Activated CD4-positive, CD25-positive, alpha-beta regulatory T cell treated with anti-CD3 and anti-CD28 coated beads, Interleukin-2, amount 50 U/mL, for 24 hours (primary cell): ENCODE measurements at regions not wholly inside any gene's neighbourhood (a gene's known extent, or its start where the extent isn't known, plus 50 kb on each side); places are given as distances from the start of the nearest gene placed in this dataset.

Source experiments
- ATAC-seq, 2 donors: fragments of 150-1000 bp; cut with Tn5 transposase; one replicate each; pipeline ENCODE4 v1.10.0; 2021; ENCODE audit warnings: mild to moderate bottlenecking in 1 of 2, moderate library complexity in 1 of 2

DNA sequence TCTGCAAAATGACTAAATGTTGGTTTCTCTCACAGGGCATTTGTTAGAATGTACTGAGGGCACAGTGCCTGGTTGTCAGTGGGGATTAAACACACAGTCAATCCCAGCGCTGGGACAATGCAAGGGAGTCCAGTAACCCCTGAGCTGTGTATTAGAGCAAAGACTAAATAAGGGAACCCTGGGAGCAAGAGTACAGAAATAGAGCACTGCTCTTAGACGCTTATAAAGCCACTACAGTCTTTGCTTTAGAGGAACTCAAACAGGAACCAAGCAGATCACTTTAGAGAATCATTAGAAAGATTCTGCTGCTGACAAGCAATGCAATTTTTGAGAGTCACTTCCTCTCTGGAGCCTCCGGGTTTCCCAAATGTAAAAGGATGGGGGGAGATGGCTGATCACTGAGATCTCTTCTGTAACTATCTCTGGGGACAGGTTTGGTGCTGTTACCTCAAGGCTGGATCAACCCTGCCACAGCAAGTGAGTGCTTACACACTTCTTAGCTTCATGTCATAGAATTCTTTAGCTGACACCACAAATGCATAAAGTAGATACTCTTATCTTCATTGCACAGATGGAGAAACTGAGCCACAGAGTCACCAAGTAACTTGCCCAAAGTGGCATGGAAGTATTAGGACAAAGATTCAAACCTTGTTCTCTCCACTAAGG is 137.8 kb upstream of the CPEB2 start:
- ATAC-seq, result no peak

DNA sequence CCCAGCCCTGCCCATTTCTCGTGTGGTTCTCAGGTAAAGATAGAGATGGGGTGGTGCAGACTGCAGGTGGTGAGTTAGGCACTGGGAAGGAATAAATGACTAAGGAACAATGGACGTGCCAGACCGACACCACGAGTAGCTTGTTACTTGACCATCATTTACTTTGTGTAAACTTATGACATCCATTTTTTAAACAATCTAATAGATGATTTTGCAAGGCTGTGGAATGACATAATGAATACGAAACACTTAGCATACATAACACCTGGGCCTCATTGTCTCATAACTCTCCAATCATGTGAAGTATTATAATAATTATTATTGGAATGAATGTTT is 137.3 kb upstream of the CPEB2 start:
- no peak for ATAC-seq

DNA sequence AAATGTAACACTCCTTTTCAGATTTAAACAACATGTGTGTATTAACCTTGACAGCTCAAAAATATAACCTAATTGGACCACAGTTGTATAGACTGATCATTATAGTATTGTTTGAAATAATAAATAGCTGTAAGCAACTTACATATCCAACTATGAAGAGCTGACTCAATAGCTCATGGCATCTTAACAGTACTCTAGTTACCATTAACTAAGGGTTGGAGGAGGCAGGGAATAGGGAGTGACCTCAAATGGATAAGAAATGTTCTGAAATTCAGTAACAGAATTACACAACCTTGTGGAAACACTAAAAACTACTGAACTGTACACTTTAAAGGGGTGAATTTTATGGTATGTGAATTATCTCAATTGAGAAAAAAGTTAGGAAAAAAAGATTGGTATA is 136.5 kb upstream of the CPEB2 start:
- ATAC-seq, result no peak

DNA sequence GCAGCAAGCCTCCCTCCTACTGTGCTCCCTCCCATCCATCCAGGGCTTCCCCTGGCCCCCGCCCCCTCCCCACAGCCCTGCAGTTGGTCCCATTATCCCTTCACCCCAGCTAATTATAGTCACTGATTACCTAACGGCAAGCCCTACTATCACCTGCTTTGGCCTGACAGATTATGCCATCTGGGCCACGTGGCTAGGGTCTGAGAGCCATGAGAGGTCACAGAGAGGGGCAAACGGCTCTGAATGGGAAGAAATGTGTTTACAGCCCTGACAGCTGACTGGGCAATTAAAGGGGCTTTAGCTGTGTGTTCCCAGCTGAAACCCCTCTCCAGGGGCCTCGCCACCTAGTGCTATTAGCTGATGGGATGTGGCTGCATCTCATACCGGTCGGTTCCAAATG is 134.4 kb upstream of the CPEB2 start:
- no peak for ATAC-seq

DNA sequence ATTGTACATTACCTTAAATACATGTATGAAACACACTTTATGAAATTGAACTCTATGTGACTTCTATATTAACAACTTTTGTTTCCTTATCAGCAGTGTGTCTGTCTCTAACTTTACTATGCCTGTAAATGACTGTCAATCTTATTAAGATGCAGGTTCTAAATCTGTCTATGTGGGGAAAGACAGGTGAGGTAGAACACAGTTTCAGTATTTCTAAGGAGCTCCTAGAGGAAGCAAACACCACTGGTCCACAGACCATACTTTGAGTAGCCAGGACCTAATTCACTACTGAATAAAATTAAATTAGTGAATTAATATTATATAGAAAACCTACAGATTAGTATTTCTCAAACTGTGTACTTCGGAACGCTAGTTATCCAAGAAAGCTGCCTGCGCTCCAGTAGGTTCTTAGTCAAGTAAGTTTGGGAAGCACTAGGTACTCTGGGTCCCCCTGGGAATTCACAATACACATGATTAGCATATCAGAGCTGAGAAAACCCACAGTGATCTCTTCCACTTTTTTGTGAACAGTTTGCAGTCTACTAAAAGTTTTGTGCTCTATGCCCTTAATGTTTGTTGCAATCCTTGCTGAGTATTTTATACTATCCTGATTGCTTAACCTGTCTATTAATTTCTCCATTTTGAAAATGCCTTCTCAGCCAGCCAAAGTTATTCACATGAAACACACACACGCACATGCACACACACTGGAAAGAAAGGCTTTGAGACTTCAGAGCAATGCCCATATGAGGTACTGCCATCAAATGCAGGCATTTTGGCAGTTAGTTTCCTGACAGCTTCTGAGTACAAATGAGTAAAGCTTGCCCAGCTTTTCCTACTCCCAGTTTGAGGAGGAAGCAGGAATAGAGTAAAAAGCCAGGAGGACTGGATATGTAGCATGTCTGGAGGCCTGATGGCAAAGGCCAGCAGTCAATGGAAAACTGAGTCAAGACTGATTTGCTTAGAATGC is 133.6 kb upstream of the CPEB2 start:
- ATAC-seq, result no peak

DNA sequence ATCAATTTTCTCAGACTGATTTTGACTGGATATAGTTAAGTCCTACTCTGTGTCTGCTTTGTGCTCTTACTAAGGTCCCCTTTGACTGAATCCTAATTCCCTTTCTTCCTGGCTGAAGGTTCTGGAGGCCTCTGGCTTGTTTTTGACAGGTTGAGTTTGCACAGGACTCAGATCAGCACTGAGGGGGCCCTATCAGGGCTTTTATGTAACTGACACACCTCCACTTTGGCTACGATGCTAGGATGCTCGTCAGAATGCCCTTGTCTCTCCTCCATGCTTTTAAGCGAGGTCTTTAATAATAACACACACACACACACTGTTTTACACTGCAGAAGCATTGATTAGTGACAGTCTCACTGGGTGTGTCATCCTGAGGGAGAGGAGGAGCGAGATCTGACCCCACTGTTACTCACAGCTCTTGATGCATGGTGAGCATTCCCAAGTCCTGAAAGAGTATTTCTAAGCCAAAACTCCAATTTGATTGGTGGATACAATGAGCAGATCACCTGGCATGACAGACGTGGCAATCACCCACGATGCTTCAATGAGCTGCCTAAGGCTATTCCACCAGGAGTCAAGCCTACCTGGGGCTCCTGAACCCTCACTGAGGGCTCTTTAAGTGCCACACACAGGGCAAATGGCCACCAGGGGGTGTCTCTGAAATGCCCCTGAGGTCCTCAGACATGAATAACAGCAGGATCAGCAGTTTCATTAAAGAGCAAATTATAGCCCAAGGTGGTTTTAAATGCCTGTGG is 130.4 kb upstream of the CPEB2 start:
- no peak for ATAC-seq

DNA sequence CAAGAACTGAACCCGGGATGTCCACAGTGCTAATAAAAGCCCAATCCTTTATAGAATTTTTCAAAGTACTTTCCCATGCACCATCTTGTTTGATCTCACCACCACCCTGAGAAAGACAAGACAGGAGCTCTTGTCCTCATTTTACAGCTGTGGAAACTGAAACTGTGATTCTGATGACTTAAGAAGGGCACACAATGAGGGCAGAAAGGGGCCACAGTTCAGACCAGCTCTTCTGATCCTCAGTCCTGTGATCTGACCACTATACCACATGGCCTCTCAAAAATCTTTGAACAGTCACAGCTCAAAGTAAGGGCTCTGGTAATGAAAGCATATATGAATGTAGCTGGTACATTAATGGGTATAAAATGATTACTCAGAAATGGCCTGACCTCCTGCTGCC is 127.3 kb upstream of the CPEB2 start:
- ATAC-seq, result peak in 1 of 2 donors; percentile 30

DNA sequence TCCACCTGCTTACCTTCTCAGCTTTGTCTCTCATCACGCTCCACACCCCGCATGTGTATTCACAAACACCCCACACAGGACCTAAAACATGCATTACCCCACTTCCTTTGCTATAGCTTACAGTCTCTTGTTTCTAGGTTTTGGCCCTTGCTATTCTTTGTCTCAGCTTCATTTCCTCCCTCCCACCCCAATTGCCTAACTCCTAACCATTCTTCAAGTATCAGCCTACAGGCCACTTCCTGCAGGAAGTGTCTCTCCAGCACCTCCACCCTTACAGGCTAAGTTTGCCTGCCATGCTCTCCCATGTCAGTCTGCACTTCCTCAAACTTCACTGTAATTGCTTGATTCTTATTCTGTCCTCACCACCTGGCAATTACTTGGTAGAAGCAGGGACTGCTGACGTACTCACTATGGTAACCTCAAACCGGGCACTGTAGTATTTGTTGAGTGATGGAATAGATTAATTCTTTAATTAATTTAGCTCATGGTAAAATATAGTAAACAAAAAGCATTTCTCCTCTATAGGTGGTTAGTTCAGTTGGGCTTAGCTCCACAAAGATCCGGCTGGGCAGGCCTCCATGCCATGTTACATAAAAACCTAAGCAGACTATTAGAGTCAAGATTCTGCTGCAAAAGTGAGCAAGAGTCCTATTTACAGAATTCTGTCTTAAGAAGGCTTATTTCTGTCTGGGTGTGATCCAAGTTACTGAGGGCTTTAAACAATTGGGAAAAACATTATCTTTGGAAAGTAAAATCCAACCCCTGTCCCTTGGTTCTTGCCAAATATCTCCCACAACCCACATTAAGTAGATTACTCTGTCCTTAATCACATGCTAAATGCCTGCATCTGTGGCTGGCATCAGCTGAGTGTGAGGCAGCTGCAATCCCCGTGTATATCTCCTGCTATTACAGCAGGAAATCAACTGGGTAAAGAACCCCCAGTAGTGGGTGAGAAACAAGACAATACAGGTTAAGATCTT is 124.7 kb upstream of the CPEB2 start:
- ATAC-seq, result no peak

DNA sequence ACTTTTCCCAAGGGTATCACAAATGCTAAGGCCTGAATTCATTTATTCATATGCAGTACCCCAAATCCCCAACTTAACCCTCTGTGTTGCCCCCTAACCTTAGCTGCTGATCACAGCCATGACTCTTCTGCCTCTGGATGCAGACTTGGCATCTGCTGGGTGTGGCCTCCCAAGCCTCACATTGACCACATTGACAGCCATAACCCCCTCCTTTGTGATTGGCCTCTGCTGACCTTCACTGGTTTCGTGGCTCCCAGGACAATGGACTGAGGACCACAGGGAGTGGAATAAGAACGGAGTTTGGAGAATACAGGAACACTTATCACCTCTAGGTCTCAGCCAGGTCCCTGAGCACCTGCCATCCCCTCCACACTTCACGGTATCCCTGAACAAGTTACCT is 123.6 kb upstream of the CPEB2 start:
- no peak for ATAC-seq

DNA sequence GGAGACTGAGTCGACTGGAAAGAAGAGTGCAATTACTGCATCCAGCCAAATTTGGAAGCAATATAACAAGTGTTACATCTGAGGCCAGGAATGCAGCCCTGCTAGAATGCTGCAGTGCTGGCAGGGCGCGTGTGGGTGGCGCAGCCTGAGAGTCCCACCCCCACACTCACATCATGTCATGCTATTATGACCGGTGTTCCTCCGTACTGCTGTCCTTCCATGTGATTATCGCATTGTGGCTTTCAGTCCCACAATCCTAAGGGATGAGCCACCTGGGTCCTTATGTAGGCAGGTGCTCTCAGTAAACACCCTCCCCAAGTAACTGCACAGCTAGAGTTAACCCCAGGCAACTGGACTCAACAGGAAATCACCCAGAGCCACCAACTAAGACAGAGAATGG is 122.6 kb upstream of the CPEB2 start:
- ATAC-seq, result no peak

DNA sequence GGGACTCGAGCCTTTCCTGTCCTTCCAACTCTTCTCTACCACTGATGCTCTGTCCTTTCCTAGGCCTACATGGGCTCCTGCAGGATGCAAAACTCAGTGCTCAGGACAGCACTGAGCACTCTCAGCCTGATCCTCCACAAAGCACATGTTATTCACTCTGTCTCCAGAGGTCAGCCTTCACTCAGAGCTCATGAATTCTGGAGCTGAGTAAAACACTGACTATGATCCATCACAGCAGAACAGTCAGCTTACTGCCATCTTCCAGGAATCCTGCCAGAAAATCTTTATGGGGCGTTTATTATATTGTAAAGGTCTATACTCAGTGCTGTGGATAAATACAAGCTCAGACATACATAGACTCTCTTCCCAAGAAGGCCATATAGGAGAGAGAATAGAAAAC is 121.5 kb upstream of the CPEB2 start:
- ATAC-seq, result no peak

DNA sequence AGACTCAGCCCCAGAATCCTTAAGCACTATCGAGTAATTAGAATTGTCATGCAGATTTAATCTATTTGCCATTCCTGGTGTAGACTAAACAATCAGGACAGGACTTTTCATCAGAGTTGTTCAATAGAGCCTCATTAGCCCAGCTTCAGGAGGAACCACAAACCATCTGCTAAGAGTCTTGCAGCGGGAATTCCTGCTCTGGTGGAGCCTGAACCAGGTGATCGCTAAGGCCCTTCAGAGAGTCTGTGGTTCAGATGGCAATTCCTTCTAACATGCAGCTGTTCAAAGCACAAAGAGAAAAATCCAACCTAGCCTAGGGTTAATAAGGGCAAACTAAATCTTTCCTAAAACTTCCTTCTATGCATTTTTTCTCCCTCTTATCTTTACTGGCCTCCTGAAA is 119.1 kb upstream of the CPEB2 start:
- ATAC-seq, result no peak

DNA sequence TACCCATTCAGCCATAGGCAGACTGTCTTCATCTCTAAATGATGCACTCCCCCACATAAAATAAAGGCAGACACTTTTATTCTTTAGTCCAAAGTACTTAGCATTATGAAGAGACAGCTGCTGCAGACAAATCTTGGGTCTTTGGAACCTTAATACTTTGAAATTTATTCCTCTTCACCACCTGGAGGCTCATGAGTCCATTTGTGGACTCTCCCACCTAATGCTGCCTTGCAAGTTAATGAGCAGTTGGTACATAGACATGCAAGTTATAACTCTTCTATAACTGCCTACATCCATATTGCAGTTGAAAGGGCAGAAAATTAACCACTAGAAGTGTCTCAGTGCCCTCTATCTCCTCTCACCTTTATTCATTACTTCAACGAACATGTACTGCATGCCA is 118.6 kb upstream of the CPEB2 start:
- no peak for ATAC-seq

DNA sequence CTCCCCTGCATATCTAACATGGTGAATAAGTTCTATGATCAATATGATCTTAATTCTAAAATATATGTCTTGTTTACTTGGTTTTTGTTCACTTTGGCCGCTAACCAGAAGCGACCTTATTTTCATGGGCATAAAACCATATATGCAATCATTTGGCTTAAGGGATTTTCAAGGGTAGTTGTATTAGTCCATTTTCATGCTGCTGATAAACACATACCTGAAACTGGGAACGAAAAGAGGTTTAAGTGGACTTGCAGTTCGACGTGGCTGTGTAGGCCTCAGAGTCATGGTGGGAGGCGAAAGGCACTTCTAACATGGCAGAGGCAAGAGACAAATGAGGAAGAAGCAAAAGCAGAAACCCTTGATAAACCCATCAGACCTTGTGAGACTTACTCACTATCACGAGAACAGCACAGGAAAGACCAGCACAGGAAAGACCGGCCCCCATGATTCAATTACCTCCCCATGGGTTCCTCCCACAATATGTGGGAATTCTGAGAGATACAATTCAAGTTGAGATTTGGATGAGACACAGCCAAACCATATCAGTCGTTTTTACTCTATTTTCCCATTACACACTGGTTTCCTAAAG is 114.3 kb upstream of the CPEB2 start:
- ATAC-seq, result no peak

DNA sequence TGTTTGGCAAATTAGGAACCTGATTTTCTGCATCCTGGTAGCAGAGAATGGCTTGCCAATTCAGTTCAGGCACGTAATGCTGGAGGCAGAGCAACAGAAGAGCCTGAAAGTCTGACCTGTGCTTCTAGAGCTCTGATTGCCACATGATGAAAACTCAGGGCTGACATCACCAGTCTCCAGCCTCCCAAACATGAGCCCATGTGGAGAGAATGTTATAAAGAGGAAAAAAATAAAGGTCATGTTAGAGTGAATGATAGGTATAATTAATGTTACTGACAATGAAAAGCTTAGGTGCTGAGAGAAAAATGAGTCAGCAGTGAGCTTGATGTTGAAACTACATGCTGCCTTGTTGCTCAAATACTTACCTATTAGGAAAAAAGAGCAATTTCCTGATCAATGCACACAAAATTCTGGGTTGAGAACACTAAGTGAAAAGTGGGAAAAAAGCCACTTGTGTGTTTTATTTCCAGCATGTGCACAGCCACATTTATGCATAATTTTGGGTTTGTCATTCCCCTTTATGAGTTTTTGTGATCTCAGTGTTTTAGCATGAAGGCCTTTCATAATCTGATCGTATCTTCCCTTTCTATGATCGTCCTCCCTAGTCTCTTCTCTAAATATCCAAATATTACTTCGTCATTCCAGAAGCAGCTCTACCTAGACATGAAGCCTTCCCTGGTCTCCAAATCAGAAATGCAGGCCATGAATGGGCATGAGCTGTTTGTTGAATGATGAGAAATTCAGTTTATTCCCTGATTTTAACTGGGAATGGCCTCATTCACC is 113.3 kb upstream of the CPEB2 start:
- ATAC-seq, result no peak

DNA sequence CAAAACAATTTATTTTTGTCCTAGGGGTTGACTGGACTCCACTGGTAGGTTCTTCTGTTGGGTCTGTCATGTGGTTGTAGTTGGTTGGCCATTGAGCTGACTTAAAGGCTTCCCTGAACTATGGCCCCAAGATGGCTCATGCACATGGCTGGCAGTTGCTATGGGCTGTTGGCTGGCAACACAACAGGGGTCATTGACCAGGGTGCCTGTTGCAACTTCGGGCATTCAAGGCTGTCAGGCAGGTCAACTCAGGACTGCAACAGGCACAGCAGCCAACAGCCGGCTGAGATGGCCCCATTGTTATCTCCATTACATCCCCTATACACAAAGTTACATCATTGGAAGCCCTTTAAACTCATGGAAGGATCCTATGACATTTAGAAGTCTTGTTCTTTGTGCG is 109.7 kb upstream of the CPEB2 start:
- no peak for ATAC-seq

DNA sequence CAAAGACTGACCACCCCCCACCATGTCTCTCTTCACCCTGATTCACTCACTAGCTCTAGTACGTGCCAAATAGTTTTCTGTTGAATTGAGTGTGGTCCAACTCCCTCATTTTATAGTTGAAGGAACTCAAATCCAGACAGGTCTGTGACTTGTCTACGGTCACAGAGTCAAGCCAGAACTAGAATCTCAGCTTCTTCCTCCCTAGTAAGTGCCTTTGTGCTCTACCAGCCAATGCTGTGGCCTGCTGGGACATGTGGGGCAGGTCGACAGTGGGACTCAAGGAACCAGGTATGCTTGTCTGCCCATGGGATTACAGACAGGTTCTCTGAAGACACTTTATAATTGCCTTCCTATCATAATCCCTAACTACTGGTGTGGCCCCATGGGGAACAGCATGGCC is 108.6 kb upstream of the CPEB2 start:
- ATAC-seq, result no peak

DNA sequence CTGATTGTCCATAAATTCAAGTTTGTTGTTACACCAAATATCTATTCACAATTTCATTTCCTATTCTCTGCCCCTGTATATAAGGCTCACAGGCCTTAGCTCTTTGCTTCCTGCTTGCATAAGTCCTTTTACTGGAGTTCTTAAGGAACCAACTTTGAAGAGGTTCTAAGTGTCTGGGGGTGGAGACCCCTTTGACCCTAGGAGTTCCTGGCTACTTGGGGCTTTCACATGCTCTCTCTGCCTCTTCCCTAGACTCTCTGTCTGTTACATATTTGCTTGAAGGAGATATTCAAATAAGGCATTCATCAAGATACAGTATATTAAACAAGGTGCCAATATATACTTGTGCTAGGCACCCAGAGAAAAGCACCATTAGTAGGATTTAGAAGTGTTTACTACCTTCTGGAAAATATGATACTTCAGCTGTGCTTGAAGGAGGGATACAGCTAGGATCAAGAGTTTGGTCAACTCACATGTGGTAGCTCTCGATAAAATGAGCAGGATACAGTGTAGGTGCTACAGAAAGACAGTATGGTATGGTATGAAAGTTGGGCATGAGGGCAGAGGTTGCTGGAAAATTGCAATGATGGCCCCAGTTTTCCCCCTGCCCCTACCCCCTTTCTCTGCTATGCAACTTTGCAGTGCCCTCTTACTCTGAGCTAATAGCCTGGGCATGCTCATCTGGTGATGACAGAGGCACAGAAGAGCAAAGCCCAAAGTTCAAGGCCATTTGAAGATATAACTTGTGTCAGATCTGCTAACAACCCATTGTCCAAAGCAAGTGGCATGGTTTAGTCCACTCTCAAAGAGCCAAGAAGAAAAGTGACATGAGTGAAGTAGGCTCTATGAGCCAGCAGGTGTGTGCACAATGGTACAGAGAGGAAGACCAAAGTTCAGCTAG is 107.6 kb upstream of the CPEB2 start:
- ATAC-seq, result no peak

DNA sequence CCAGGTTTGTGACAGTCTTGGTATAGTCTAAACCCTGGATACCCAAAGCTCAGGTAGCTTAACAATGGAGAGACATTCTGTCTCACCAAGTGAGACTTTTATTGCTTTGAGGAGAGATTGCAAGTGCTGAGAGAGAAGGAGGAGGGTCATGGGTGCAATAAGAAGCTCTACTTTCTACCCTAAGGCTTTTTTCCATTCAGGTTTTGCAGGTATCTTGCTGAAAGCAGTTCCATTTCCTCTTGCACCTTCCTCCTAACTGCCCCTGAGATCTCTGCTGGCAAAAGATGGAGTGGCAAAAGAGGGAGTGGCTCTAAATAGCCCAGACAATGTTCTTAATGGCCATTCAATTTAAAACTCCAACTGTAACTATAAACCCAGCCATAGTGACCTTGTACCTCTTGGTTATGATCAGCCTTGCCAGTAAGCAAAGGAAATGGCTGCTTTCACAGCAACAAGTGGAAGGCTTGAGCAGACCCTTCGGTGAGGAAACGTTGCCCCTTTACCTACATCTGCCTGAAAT is 105.6 kb upstream of the CPEB2 start:
- no peak for ATAC-seq

DNA sequence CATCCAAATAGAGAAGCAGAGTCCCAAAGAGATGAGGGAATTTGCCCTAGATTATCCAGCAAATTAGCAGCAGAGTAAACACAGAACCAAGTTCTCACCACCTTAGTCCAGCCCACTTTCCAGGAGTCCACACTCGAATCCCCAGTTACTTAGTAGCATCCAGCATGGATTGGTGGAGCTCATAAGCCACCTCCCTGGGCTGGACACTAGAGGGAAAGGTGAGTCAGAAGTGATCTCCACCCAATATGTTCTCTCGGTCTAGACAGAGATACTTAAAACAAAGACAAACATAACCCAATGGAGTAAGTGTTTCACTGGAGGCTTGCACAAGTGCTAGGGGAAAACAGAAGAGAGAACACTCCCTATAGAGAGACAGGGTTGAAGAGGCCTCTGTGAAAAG is 105.1 kb upstream of the CPEB2 start:
- no peak for ATAC-seq
